ENCODE measurements at regions not wholly inside any gene's neighbourhood (a gene's known extent, or its start where the extent isn't known, plus 50 kb on each side); places are given as distances from the start of the nearest gene placed in this dataset.
A peak's percentile ranks its signal among the peaks of the same experiment; 100 is the strongest.

GRCh38 chr5:92911293-92911692, 669.7 kb downstream of the NR2F1-AS1 start:
- TF ChIP-seq ZFX (IDR thresholded peaks at IDR 0.05): no peak
- TF ChIP-seq CTCF (conservative IDR thresholded peaks at IDR 0.05): no peak
- H3K27ac ChIP-seq: no peak overlapping the region

GRCh38 chr5:92909602-92909962, 671.4 kb downstream of the NR2F1-AS1 start:
- H3K27ac ChIP-seq: no peak overlapping the region
- TF ChIP-seq CTCF (conservative IDR thresholded peaks at IDR 0.05) (peak; percentile 74), ZFX (IDR thresholded peaks at IDR 0.05) (no peak)

- no peak for TF ChIP-seq ZFX (IDR thresholded peaks at IDR 0.05)
- no peak for TF ChIP-seq CTCF (conservative IDR thresholded peaks at IDR 0.05)
- no peak overlapping the region for H3K27ac ChIP-seq
Observed at GRCh38 chr5:92908952-92909601, 671.9 kb downstream of the NR2F1-AS1 start.

- TF ChIP-seq CTCF (conservative IDR thresholded peaks at IDR 0.05) (no peak), ZFX (IDR thresholded peaks at IDR 0.05) (no peak)
- no peak overlapping the region for H3K27ac ChIP-seq
Observed at GRCh38 chr5:92907938-92908606, 672.9 kb downstream of the NR2F1-AS1 start.

- TF ChIP-seq CTCF (conservative IDR thresholded peaks at IDR 0.05): no peak
- TF ChIP-seq ZFX (IDR thresholded peaks at IDR 0.05): no peak
- no peak overlapping the region for H3K27ac ChIP-seq
Observed at GRCh38 chr5:92906798-92907376, 674.1 kb downstream of the NR2F1-AS1 start.

GRCh38 chr5:92904021-92904420, 677.0 kb downstream of the NR2F1-AS1 start:
- no peak for TF ChIP-seq ZFX (IDR thresholded peaks at IDR 0.05)
- TF ChIP-seq CTCF (conservative IDR thresholded peaks at IDR 0.05): no peak
- no peak overlapping the region for H3K27ac ChIP-seq

- H3K27ac ChIP-seq: no peak overlapping the region
- TF ChIP-seq ZFX (IDR thresholded peaks at IDR 0.05) (no peak), CTCF (conservative IDR thresholded peaks at IDR 0.05) (no peak)
Observed at GRCh38 chr5:92899611-92900010, 681.4 kb downstream of the NR2F1-AS1 start.
